PC-3 (cell line): ENCODE measurements at regions not wholly inside any gene's neighbourhood (a gene's known extent, or its start where the extent isn't known, plus 50 kb on each side); places are given as distances from the start of the nearest gene placed in this dataset.

ENCODE experiments used
- EZH2 ChIP-seq: fragments of 300-600 bp; sonication (generic); IDR thresholded peaks from one replicate; pipeline ENCODE4 v1.6.1; 2017; ENCODE audit warnings: antibody characterized with exemption, mild to moderate bottlenecking, low read length; ENCODE audit not compliant: unreplicated experiment
- TF ChIP-seq, protein P1 (sequence below): fragments of 300-600 bp; sonication (generic); conservative IDR thresholded peaks from 2 replicates; pipeline ENCODE4 v1.5.1; 2017; ENCODE audit warnings: antibody characterized with exemption, low read depth, mild to moderate bottlenecking, low read length

DNA sequence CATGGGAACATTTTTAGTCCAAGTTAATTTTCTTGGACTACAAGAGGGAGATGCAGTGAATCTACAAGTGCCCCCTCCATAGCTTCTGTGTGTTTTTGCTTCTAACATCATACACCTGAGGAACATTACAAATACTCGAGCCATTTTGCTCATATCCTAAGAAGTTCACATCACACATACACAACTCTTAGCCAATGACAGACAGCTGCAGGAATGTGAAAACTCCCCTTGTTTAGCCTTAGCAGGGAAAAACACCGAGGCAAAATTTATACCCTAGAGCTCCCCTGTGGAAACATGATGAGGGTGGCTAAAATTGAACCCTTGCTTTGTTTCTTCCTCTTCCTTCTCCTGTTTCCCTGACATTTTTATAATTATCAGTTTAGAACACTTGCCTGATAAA, 928.3 kb upstream of the NRXN1 start:
- TF ChIP-seq, protein P1, sequence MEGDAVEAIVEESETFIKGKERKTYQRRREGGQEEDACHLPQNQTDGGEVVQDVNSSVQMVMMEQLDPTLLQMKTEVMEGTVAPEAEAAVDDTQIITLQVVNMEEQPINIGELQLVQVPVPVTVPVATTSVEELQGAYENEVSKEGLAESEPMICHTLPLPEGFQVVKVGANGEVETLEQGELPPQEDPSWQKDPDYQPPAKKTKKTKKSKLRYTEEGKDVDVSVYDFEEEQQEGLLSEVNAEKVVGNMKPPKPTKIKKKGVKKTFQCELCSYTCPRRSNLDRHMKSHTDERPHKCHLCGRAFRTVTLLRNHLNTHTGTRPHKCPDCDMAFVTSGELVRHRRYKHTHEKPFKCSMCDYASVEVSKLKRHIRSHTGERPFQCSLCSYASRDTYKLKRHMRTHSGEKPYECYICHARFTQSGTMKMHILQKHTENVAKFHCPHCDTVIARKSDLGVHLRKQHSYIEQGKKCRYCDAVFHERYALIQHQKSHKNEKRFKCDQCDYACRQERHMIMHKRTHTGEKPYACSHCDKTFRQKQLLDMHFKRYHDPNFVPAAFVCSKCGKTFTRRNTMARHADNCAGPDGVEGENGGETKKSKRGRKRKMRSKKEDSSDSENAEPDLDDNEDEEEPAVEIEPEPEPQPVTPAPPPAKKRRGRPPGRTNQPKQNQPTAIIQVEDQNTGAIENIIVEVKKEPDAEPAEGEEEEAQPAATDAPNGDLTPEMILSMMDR = no peak
- no peak for TF ChIP-seq EZH2
